ENCODE measurements at regions not wholly inside any gene's neighbourhood (a gene's known extent, or its start where the extent isn't known, plus 50 kb on each side); places are given as distances from the start of the nearest gene placed in this dataset.

- Histone ChIP-seq H3K9me3 (ENCODE audit: control insufficient read depth, insufficient read depth, low read length) (peaks cover 20% of the 10 kb centered on the region), H3K18ac (ENCODE audit: low read depth, low read length) (no peak overlapping the region), H4K91ac (ENCODE audit: insufficient read depth, low read depth, low read length) (no peak overlapping the region), H2BK20ac (ENCODE audit: low read depth, low read length) (no peak overlapping the region), H2AK9ac (replicated peaks; ENCODE audit: low read depth, low read length, poor library complexity) (no peak overlapping the region), H3K9me1 (ENCODE audit: insufficient read depth, low read length) (no peaks in the 10 kb centered on the region), H3K4ac (ENCODE audit: low read depth, low read length) (no peak overlapping the region), H3K4me2 (ENCODE audit: low read depth, low read length) (no peak overlapping the region), H3K14ac (replicated peaks; ENCODE audit: low read depth, low read length) (no peak overlapping the region), H3K27ac (ENCODE audit: insufficient read depth, low read length) (no peak overlapping the region), H3K79me1 (ENCODE audit: low read depth in 1 of 2, low read length in 2 of 2) (no peaks in the 10 kb centered on the region), H4K20me1 (ENCODE audit: insufficient read depth, low read length) (no peaks in the 10 kb centered on the region), H3K9ac (ENCODE audit: low read depth, low read length) (no peak overlapping the region), H2BK120ac (ENCODE audit: low read depth, low read length) (no peak overlapping the region), H4K8ac (ENCODE audit: low read depth in 2 of 2, low read length in 2 of 2) (no peak overlapping the region), H3K4me3 (ENCODE audit: insufficient read depth, low read depth, low read length) (no peak overlapping the region), H4K5ac (ENCODE audit: low read depth, low read length) (no peak overlapping the region), H2AK5ac (ENCODE audit: low read depth, low read length) (no peak overlapping the region), H2AFZ (replicated peaks; ENCODE audit: low read length, poor library complexity) (no peak overlapping the region), H3K56ac (ENCODE audit: extremely low read depth, insufficient read depth, low read length) (no peak overlapping the region), H3K36me3 (ENCODE audit: control insufficient read depth, insufficient read depth, low read length) (no peaks in the 10 kb centered on the region), H3K23ac (ENCODE audit: low read depth, low read length) (no peak overlapping the region), H3K4me1 (ENCODE audit: control insufficient read depth, insufficient read depth, low read length) (no peaks in the 10 kb centered on the region), H3K27me3 (ENCODE audit: control insufficient read depth, insufficient read depth, low read length) (no peaks in the 10 kb centered on the region), H2BK15ac (ENCODE audit: low read depth, low read length) (no peak overlapping the region), H2BK5ac (ENCODE audit: low read depth, low read length, poor library complexity, severe bottlenecking) (no peak overlapping the region)
- POLR2A ChIA-PET (ENCODE audit: unreplicated experiment): no interaction called here
- no peak for DNase-seq
- no peak for TF ChIP-seq CTCF (conservative IDR thresholded peaks at IDR 0.05; ENCODE audit: low read depth, low read length)
- TF ChIP-seq POLR2A (IDR thresholded peaks at IDR 0.05; ENCODE audit: low read depth, low read length): no peak
- TF ChIP-seq RFX5 (IDR thresholded peaks at IDR 0.05; ENCODE audit: low read depth, low read length): no peak
- TF ChIP-seq MAZ (IDR thresholded peaks at IDR 0.05; ENCODE audit: borderline replicate concordance, low read depth, low read length): no peak
- TF ChIP-seq RCOR1 (IDR thresholded peaks at IDR 0.05; ENCODE audit: insufficient replicate concordance, low read length): no peak
- TF ChIP-seq USF2 (IDR thresholded peaks at IDR 0.05; ENCODE audit: low read depth, low read length): no peak
- TF ChIP-seq SMC3 (IDR thresholded peaks at IDR 0.05; ENCODE audit: low read depth, low read length): no peak
- TF ChIP-seq FOS (IDR thresholded peaks at IDR 0.05; ENCODE audit: low read depth, low read length): no peak
- TF ChIP-seq ELK1 (IDR thresholded peaks at IDR 0.05; ENCODE audit: borderline replicate concordance, low read depth, low read length): no peak
- no peak for TF ChIP-seq CHD1 (IDR thresholded peaks at IDR 0.05; ENCODE audit: low read depth, low read length)
- no peak for TF ChIP-seq MXI1 (IDR thresholded peaks at IDR 0.05; ENCODE audit: borderline replicate concordance, low read depth, low read length)
- ATAC-seq (ENCODE audit: low read depth): no peak
- CTCF ChIA-PET: interaction anchor here (0.6 kb wide), 1 partner anchor 88 kb away, joined by 3 read pairs; no protein-coding TSS in a partner anchor
- in situ Hi-C loops (cut with MboI; ENCODE audit: low sequenced_read_pairs): no loop called here
- no CpG with 5 or more reads among the region's 1 CpG for WGBS, 2 experiments (ENCODE audit: extremely low coverage in 2 of 2, insufficient read length in 1 of 2)
- dilution Hi-C loops (cut with HindIII; ENCODE audit: low sequenced_read_pairs, unreplicated experiment): no loop called here
- intact Hi-C loops (cut with micrococcal nuclease): no loop called here
- no TSS peak for BruUV-seq (replicated peaks)
These were observed 170.8 kb upstream of the RBFOX1 start for GRCh38 chr16:7161891-7162290.
